ENCODE measurements at regions not wholly inside any gene's neighbourhood (a gene's known extent, or its start where the extent isn't known, plus 50 kb on each side); places are given as distances from the start of the nearest gene placed in this dataset.
A peak's percentile ranks its signal among the peaks of the same experiment; 100 is the strongest.

GRCh38 chr17:71315568-71315967 lies 805.3 kb upstream of the SOX9 start:
- H2AFZ ChIP-seq (replicated peaks; ENCODE audit: low read length, poor library complexity) = peak overlapping the region; percentile 25
- no peak overlapping the region for H3K14ac ChIP-seq (replicated peaks; ENCODE audit: low read depth, low read length)
- H2BK20ac ChIP-seq (ENCODE audit: low read depth, low read length) = no peak overlapping the region
- in situ Hi-C loops (cut with MboI; ENCODE audit: low sequenced_read_pairs) (no loop called here), dilution Hi-C loops (cut with HindIII; ENCODE audit: low sequenced_read_pairs, unreplicated experiment) (no loop called here), intact Hi-C loops (cut with micrococcal nuclease) (no loop called here)
- TF ChIP-seq MXI1 (IDR thresholded peaks at IDR 0.05; ENCODE audit: borderline replicate concordance, low read depth, low read length) = no peak
- peak; percentile 92 for TF ChIP-seq MAFK (IDR thresholded peaks at IDR 0.05; ENCODE audit: low read depth, low read length)
- no peak overlapping the region for H4K5ac ChIP-seq (ENCODE audit: low read depth, low read length)
- H2BK15ac ChIP-seq (ENCODE audit: low read depth, low read length) = no peak overlapping the region
- no peaks in the 10 kb centered on the region for H3K36me3 ChIP-seq (ENCODE audit: control insufficient read depth, insufficient read depth, low read length)
- DNase-seq = no peak
- ChIA-PET POLR2A (ENCODE audit: unreplicated experiment) (no interaction called here), CTCF (no interaction called here)
- H3K4me2 ChIP-seq (ENCODE audit: low read depth, low read length) = no peak overlapping the region
- no peak overlapping the region for H2AK5ac ChIP-seq (ENCODE audit: low read depth, low read length)
- H4K8ac ChIP-seq (ENCODE audit: low read depth in 2 of 2, low read length in 2 of 2) = no peak overlapping the region
- no peak for ATAC-seq (ENCODE audit: low read depth)
- no peaks in the 10 kb centered on the region for H3K4me1 ChIP-seq (ENCODE audit: control insufficient read depth, insufficient read depth, low read length)
- no peak overlapping the region for H3K56ac ChIP-seq (ENCODE audit: extremely low read depth, insufficient read depth, low read length)
- H4K91ac ChIP-seq (ENCODE audit: insufficient read depth, low read depth, low read length) = no peak overlapping the region
- no peak overlapping the region for H3K4me3 ChIP-seq (ENCODE audit: insufficient read depth, low read depth, low read length)
- H3K79me1 ChIP-seq (ENCODE audit: low read depth in 1 of 2, low read length in 2 of 2) = no peaks in the 10 kb centered on the region
- no peaks in the 10 kb centered on the region for H4K20me1 ChIP-seq (ENCODE audit: insufficient read depth, low read length)
- H3K4ac ChIP-seq (ENCODE audit: low read depth, low read length) = no peak overlapping the region
- no peak overlapping the region for H2AK9ac ChIP-seq (replicated peaks; ENCODE audit: low read depth, low read length, poor library complexity)
- H2BK120ac ChIP-seq (ENCODE audit: low read depth, low read length) = no peak overlapping the region
- no peaks in the 10 kb centered on the region for H3K9me1 ChIP-seq (ENCODE audit: insufficient read depth, low read length)
- BruUV-seq (replicated peaks) = no TSS peak
- no CpG with 5 or more reads among the region's 3 CpGs for WGBS, 2 experiments (ENCODE audit: extremely low coverage in 2 of 2, insufficient read length in 1 of 2)
- H2BK5ac ChIP-seq (ENCODE audit: low read depth, low read length, poor library complexity, severe bottlenecking) = no peak overlapping the region
- H3K18ac ChIP-seq (ENCODE audit: low read depth, low read length) = no peak overlapping the region
- no peaks in the 10 kb centered on the region for H3K9me3 ChIP-seq (ENCODE audit: control insufficient read depth, insufficient read depth, low read length)
- no peak overlapping the region for H3K9ac ChIP-seq (ENCODE audit: low read depth, low read length)
- H3K27ac ChIP-seq (ENCODE audit: insufficient read depth, low read length) = no peak overlapping the region
- no peaks in the 10 kb centered on the region for H3K27me3 ChIP-seq (ENCODE audit: control insufficient read depth, insufficient read depth, low read length)
- no peak overlapping the region for H3K23ac ChIP-seq (ENCODE audit: low read depth, low read length)

Data from IMR-90 (cell line).